Stromal cell of bone marrow (primary cell): ENCODE measurements at regions not wholly inside any gene's neighbourhood (a gene's known extent, or its start where the extent isn't known, plus 50 kb on each side); places are given as distances from the start of the nearest gene placed in this dataset.
A peak's percentile ranks its signal among the peaks of the same experiment; 100 is the strongest.
"Not testable (repeated sequence)": the region's sequence is repeated elsewhere in the genome, so short reads cannot be mapped to it uniquely, and the experiment has no call there.

ENCODE experiments used
- DNase-seq: peaks from one replicate; pipeline ENCODE4 v3.0.0-alpha.2; 2012; ENCODE audit warnings: low read depth

GRCh38 chr13:105679838-105680237 is 855.6 kb downstream of the EFNB2 start:
- DNase-seq = no peak

- DNase-seq = no peak
Measured at GRCh38 chr13:105678072-105678471, 857.4 kb downstream of the EFNB2 start.

- no peak for DNase-seq
Measured at GRCh38 chr13:105672881-105673280, 862.6 kb downstream of the EFNB2 start.

GRCh38 chr13:105671131-105671530 is 864.3 kb downstream of the EFNB2 start:
- DNase-seq = not testable (repeated sequence)

- no peak for DNase-seq
Measured at GRCh38 chr13:105670179-105670990, 865.1 kb downstream of the EFNB2 start.

- DNase-seq = peak; percentile 7
Measured at GRCh38 chr13:105665284-105665683, 870.2 kb downstream of the EFNB2 start.

GRCh38 chr13:105663182-105663581 is 872.3 kb downstream of the EFNB2 start:
- DNase-seq = no peak

- no peak for DNase-seq
Measured at GRCh38 chr13:105660561-105660960, 874.9 kb downstream of the EFNB2 start.

GRCh38 chr13:105658431-105658830 is 877.0 kb downstream of the EFNB2 start:
- DNase-seq = no peak

GRCh38 chr13:105655046-105655445 is 880.4 kb downstream of the EFNB2 start:
- DNase-seq = peak; percentile 39

- no peak for DNase-seq
Measured at GRCh38 chr13:105643966-105644365, 891.5 kb downstream of the EFNB2 start.

- DNase-seq = no peak
Measured at GRCh38 chr13:105642511-105642958, 892.9 kb downstream of the EFNB2 start.

GRCh38 chr13:105641121-105641520 is 894.3 kb downstream of the EFNB2 start:
- no peak for DNase-seq

- no peak for DNase-seq
Measured at GRCh38 chr13:105638426-105638825, 897.0 kb downstream of the EFNB2 start.

- no peak for DNase-seq
Measured at GRCh38 chr13:105634059-105634458, 901.4 kb downstream of the EFNB2 start.

- DNase-seq = no peak
Measured at GRCh38 chr13:105630431-105630830, 905.0 kb downstream of the EFNB2 start.

GRCh38 chr13:105627270-105627669 is 908.2 kb downstream of the EFNB2 start:
- peak; percentile 36 for DNase-seq

- no peak for DNase-seq
Measured at GRCh38 chr13:105625691-105626090, 909.8 kb downstream of the EFNB2 start.

GRCh38 chr13:105616333-105617075 is 919.0 kb downstream of the EFNB2 start:
- peak; percentile 12 for DNase-seq

GRCh38 chr13:105612541-105612940 is 922.9 kb downstream of the EFNB2 start:
- DNase-seq = no peak

- DNase-seq = peak; percentile 37
Measured at GRCh38 chr13:105611424-105611823, 924.0 kb downstream of the EFNB2 start.

GRCh38 chr13:105608104-105608503 is 927.4 kb downstream of the EFNB2 start:
- no peak for DNase-seq

- no peak for DNase-seq
Measured at GRCh38 chr13:105607426-105607825, 928.0 kb downstream of the EFNB2 start.
